ENCODE measurements at regions not wholly inside any gene's neighbourhood (a gene's known extent, or its start where the extent isn't known, plus 50 kb on each side); places are given as distances from the start of the nearest gene placed in this dataset.

DNA sequence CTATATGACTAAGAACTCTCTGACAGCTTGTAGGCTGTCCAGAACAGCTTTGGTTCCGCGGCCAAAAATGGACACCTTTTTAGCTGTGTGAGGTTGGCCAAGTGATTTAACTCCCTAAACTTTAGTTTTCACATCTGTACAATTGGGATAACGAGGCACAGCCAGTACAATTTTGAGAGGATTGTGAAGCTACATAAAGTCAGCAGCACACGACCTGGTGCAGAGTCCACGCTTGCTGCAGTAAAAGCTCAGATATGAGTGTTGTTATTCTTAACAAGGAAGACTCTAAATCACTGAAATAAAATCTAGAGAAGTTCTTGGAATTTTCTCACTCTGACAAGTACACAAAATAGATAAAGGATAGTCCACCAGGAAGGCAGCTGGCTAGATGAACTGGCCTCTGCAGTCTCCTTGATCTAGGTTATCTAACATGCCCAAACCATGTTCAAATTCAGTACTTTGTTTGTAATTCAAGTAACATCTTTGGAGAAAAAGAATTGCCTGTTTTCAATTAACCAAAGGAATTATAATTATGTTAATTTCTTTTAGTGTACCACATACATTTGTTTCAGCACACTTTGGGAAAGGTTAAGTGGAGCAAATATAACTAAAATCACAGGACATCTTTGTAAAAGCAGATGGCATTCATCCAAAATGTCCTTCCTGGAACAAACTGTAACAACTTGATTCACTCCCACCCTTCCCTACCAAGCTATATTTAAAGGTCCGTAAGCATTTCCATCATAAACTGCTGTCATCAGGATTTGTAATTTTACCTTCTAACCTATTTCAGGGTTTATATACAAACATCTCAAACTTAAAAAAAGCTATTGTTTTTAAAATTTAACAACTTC lies 201.7 kb upstream of the STK17B start:
- TF ChIP-seq FOSL1 (IDR thresholded peaks at IDR 0.05; ENCODE audit: low read depth) = no peak
- TF ChIP-seq, protein P1, sequence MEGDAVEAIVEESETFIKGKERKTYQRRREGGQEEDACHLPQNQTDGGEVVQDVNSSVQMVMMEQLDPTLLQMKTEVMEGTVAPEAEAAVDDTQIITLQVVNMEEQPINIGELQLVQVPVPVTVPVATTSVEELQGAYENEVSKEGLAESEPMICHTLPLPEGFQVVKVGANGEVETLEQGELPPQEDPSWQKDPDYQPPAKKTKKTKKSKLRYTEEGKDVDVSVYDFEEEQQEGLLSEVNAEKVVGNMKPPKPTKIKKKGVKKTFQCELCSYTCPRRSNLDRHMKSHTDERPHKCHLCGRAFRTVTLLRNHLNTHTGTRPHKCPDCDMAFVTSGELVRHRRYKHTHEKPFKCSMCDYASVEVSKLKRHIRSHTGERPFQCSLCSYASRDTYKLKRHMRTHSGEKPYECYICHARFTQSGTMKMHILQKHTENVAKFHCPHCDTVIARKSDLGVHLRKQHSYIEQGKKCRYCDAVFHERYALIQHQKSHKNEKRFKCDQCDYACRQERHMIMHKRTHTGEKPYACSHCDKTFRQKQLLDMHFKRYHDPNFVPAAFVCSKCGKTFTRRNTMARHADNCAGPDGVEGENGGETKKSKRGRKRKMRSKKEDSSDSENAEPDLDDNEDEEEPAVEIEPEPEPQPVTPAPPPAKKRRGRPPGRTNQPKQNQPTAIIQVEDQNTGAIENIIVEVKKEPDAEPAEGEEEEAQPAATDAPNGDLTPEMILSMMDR (IDR thresholded peaks at IDR 0.05 in 2 of 3, conservative IDR thresholded peaks at IDR 0.05 in 1 of 3; ENCODE audit: borderline replicate concordance in 1 of 3, insufficient read depth in 1 of 3, low read depth in 2 of 3, low read length in 2 of 3) = no peak
- no peak for TF ChIP-seq CEBPB (IDR thresholded peaks at IDR 0.05; ENCODE audit: low read depth)
- TF ChIP-seq SIN3A (IDR thresholded peaks at IDR 0.05; ENCODE audit: low read depth) = no peak

Data from HCT116 (cell line).